ENCODE measurements at regions not wholly inside any gene's neighbourhood (a gene's known extent, or its start where the extent isn't known, plus 50 kb on each side); places are given as distances from the start of the nearest gene placed in this dataset.

GRCh38 chr12:132402831-132403416 lies 73.5 kb upstream of the GALNT9 start:
- TF ChIP-seq CTCF (IDR thresholded peaks at IDR 0.05; ENCODE audit: control insufficient read depth, extremely low read depth, insufficient read depth) = no peak

GRCh38 chr12:132401982-132402381 lies 72.6 kb upstream of the GALNT9 start:
- no peak overlapping the region for H3K4me3 ChIP-seq (ENCODE audit: low read depth, low read length)
- no peak for TF ChIP-seq CTCF (IDR thresholded peaks at IDR 0.05; ENCODE audit: control insufficient read depth, extremely low read depth, insufficient read depth)
- no peak for DNase-seq (ENCODE audit: low read depth)

More at GRCh38 chr12:132402831-132403416, 73.5 kb upstream of the GALNT9 start:
- no peak for DNase-seq (ENCODE audit: low read depth)
- no peak overlapping the region for H3K4me3 ChIP-seq (ENCODE audit: low read depth, low read length)

- no peak overlapping the region for H3K4me3 ChIP-seq (ENCODE audit: low read depth, low read length)
- TF ChIP-seq CTCF (IDR thresholded peaks at IDR 0.05; ENCODE audit: control insufficient read depth, extremely low read depth, insufficient read depth) = no peak
- no peak for DNase-seq (ENCODE audit: low read depth)
Observed at GRCh38 chr12:132400011-132400641, 70.7 kb upstream of the GALNT9 start.

GRCh38 chr12:132399092-132400010 lies 70.0 kb upstream of the GALNT9 start:
- TF ChIP-seq CTCF (IDR thresholded peaks at IDR 0.05; ENCODE audit: control insufficient read depth, extremely low read depth, insufficient read depth) = no peak
- DNase-seq (ENCODE audit: low read depth) = no peak
- no peak overlapping the region for H3K4me3 ChIP-seq (ENCODE audit: low read depth, low read length)

GRCh38 chr12:132398386-132398991 lies 69.1 kb upstream of the GALNT9 start:
- no peak for TF ChIP-seq CTCF (IDR thresholded peaks at IDR 0.05; ENCODE audit: control insufficient read depth, extremely low read depth, insufficient read depth)
- DNase-seq (ENCODE audit: low read depth) = no peak
- no peak overlapping the region for H3K4me3 ChIP-seq (ENCODE audit: low read depth, low read length)

GRCh38 chr12:132397934-132398385 lies 68.6 kb upstream of the GALNT9 start:
- no peak overlapping the region for H3K4me3 ChIP-seq (ENCODE audit: low read depth, low read length)
- no peak for DNase-seq (ENCODE audit: low read depth)
- no peak for TF ChIP-seq CTCF (IDR thresholded peaks at IDR 0.05; ENCODE audit: control insufficient read depth, extremely low read depth, insufficient read depth)
